ENCODE measurements at regions not wholly inside any gene's neighbourhood (a gene's known extent, or its start where the extent isn't known, plus 50 kb on each side); places are given as distances from the start of the nearest gene placed in this dataset.

GRCh38 chr13:79909644-79910043, 428.7 kb downstream of the NDFIP2 start:
- no peak for TF ChIP-seq POLR2A (IDR thresholded peaks at IDR 0.05)
- no peak for TF ChIP-seq EP300 (IDR thresholded peaks at IDR 0.05; ENCODE audit: low read depth)
- no peak for TF ChIP-seq CTCF (IDR thresholded peaks at IDR 0.05)

All from transverse colon (tissue), 3 donors.